GM18507 (cell line): ENCODE measurements at regions not wholly inside any gene's neighbourhood (a gene's known extent, or its start where the extent isn't known, plus 50 kb on each side); places are given as distances from the start of the nearest gene placed in this dataset.
"Not testable (repeated sequence)": the region's sequence is repeated elsewhere in the genome, so short reads cannot be mapped to it uniquely, and the experiment has no call there.

Experiments used
- DNase-seq: peaks from one replicate; pipeline ENCODE4 v3.0.0; 2011; ENCODE audit warnings: low read depth; ENCODE audit not compliant: insufficient read length; ENCODE audit errors: extremely low spot score
- FAIRE-seq: peaks from 2 replicates; lab custom pipeline; 2011; peaks lifted over from hg19 to GRCh38; lab: Jason Lieb, UNC

GRCh38 chrX:45601052-45601451 lies 400.4 kb upstream of the DIPK2B start:
- DNase-seq: no peak
- FAIRE-seq: no peak

GRCh38 chrX:45598861-45599260 lies 398.2 kb upstream of the DIPK2B start:
- FAIRE-seq: no peak
- no peak for DNase-seq

GRCh38 chrX:45596188-45596808 lies 395.6 kb upstream of the DIPK2B start:
- no peak for FAIRE-seq
- DNase-seq: no peak

GRCh38 chrX:45592101-45592500 lies 391.4 kb upstream of the DIPK2B start:
- FAIRE-seq: no peak
- DNase-seq: no peak

DNA sequence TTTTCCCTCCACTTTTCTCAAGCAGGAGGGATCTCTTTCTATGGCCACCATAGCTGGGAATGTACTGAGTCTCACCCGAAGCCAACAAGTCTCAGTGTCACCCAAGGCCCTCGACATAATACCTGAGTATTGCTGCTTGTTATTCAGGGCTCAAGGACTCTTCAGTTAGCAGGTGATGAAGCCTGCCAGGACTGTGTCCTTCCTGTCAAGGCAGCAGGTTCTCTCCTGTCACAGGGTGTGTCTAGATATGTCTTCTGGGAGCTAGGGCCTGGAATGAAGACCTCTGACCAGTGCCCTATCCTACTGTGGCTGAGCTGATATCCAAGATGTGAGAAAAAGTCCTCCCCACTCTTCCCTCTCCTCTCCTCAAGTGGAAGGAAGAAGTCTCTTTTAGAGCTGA lies 391.0 kb upstream of the DIPK2B start:
- FAIRE-seq (no peak), DNase-seq (no peak)

- FAIRE-seq (no peak), DNase-seq (no peak)
Measured at GRCh38 chrX:45584717-45585116, 384.0 kb upstream of the DIPK2B start.

GRCh38 chrX:45577361-45577760 lies 376.7 kb upstream of the DIPK2B start:
- DNase-seq (no peak), FAIRE-seq (no peak)

DNA sequence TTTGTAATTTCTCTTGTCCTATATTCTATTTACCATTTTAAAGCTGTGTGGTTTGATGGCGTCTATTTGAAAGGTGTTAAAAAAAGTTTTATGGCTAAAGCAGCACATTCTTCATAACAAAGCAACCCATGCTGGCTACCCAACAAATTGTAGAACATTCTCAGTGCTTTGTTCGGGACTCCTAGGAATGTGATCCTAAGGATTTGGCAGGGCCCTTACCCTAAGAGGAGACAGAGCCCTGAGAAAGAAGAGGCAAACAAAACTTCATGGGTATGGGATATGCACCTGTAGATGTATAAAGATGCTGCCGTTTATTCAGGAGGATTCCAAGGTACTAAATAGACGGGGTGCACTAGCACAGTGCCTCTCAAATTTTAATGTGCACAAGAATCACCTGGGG lies 370.8 kb upstream of the DIPK2B start:
- FAIRE-seq (no peak), DNase-seq (no peak)

DNA sequence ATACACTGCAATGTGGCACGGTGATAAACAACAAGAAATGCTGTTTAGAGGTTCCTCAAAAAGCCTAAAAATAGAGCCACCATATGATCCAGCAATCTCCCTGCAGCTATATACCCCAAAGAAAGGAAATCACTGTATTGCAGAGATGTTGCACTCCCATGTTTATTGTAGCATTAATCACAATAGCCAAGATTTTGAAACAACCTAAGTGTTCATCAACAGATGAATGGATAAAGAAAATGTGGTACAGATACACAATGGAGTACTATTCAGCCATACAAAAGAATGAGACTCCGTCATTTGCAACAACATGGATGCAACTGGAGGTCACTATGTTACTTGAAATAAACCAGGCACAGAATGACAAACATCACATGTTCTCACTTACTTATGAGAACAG lies 365.8 kb upstream of the DIPK2B start:
- FAIRE-seq (no peak), DNase-seq (no peak)

GRCh38 chrX:45557387-45557786 lies 356.7 kb upstream of the DIPK2B start:
- FAIRE-seq: no peak
- no peak for DNase-seq

- DNase-seq (no peak), FAIRE-seq (peak; percentile 31)
Measured at GRCh38 chrX:45554736-45555135, 354.1 kb upstream of the DIPK2B start.

DNA sequence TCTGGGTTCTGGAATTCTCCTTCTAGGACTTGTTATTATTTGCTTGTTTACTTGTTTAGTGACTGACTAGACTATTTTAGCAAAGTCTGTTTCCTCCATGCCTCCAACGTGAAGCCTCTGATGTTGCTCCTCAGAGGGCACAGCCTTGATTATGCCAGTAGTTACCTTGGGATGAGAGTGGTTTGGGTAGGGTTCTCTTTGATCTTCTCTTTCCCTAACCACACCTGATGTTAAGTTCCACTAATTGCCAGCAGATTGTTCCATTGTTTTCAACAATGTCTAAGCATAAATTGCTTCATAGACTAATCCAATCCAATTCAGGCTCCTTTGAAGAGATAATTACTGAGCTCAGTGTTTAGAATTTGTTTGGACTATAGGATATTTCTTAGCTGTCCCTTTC lies 352.7 kb upstream of the DIPK2B start:
- no peak for DNase-seq
- no peak for FAIRE-seq

DNA sequence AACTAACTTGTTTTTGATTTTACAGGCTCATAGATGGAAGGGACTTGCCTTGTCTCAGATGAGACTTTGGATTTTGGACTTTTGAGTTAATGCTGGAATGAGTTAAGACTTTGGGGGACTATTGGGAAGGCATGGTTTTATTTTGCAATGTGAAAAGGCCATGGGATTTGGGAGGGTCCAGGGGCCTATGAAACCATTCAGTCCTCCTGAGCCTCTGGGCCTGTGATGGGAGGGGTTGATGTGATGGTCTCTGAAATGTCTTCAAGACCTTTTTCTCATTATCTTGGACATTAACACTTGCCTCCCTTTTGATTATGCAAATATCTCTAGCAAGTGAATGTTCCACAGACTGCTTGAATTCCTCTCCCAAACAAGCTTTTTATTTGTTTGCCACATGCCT lies 346.0 kb upstream of the DIPK2B start:
- not testable (repeated sequence) for FAIRE-seq, DNase-seq

DNA sequence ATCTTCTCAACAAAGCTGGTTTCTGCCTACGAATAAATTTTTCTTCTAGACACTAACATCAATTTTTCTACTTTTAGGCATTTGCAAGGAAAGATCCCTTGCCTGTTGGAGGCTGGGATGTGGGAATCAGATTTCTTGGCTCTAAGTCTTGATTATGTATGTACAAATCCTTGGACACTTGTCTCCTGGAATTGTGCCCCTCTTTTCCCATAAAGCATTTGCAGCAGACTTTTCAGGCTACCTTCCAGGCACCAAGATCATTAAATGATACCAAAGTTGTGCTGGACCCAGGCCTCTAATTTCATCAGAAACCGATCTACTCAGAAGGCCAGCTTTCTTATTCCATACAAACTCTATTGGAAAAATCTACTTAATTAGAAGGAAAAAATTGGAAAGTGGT lies 339.5 kb upstream of the DIPK2B start:
- no peak for DNase-seq
- FAIRE-seq: no peak

GRCh38 chrX:45537936-45538335 lies 337.3 kb upstream of the DIPK2B start:
- no peak for DNase-seq
- FAIRE-seq: no peak

DNA sequence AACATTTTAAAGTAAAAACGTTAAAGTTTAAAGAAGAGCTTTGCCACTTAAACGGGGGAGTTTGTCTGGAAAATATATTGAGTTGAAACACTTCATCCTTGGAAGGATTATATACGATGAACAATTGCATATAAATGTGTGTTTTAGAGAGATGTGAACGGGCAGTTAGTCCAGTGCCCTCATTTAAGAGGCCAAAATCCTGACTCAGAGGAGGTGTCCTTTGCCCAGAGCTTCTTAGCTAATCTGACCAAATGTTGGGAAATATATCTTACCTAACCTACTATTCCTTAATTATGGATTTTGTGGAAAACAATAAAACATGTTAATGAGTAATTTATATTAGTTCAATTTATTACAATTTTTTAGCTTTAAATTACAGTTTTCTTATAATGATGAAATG lies 327.2 kb upstream of the DIPK2B start:
- FAIRE-seq: no peak
- no peak for DNase-seq

GRCh38 chrX:45524805-45525204 lies 324.1 kb upstream of the DIPK2B start:
- no peak for FAIRE-seq
- DNase-seq: no peak

DNA sequence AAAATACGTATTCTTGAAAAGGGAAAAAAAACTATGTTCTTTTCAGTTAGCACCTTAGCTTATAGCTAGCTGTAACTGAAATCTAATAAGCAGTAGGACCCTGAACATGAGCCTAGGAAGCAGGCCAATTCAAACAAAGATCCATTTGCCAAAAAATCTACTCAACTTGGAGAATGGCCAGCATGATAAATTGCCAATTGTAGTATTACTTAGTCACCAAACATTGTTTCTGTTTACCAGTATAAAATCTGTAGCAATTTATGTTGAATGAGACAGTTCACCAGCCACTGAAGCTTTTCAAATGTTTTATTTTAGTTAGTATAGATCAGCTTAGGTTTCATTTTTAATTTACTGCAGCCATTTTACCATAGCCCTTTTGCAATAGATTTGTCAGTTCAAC lies 323.6 kb upstream of the DIPK2B start:
- FAIRE-seq: no peak
- no peak for DNase-seq

DNA sequence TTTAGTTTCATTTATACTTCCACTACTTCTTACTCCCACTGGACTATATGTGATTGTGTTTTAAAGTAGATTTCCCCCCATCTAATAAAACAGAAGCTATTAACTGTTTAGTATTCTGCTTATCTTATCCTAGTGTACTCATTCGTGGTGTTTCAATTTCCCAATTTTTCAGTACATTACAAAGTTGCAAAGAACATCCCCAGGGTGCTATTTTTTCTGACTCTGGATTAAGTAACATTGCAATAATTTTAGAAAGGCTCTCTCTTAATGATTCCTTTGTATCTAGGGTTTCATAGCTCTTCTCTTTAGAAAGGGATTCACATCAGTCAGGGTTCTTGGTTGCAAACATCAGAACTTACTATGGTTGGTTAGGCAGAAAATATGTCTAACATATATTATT lies 317.9 kb upstream of the DIPK2B start:
- FAIRE-seq (no peak), DNase-seq (no peak)

DNA sequence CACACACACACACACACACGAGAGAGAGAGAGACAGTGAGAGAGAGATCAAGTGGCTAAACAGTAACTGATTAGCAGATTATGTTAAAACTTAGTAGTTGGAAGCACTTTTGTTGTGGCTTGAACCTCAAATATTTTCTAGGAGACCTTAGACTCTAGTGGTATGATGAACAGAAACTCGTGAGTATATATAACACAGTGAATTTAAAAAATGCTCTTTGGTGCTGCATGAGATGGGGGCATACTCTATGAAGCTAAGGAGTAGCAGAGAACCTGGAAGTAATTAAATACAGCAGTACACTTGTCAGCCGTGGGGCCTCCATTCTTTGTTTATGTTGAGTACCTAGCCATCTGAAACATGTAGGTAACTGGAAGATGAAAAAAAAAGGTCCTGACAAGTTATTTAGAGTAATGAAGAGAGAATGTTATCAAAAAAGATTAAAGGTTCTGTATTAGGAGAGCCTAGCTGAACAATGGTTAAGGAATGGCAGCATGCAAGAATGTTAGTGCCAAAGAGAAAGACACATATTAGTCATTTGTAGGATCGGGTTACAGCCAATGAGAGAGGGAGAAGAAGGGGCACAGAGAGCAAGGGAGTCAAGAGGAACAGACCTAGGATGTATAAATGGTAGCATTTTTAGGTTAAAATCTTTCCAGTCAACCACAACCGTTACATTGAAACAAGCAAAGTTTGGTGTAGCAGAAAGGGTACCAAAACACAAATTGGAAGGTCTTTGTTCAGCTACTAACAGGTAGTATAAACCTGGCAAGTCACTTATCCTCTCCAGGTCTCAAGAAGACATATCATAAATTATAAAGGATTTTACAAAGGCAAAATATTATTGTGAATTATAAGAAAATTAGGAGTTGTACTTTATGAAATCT lies 316.7 kb upstream of the DIPK2B start:
- peak; percentile 50 for FAIRE-seq

More for the DNA sequence above, 316.7 kb upstream of the DIPK2B start:
- DNase-seq: no peak
